ENCODE measurements at regions not wholly inside any gene's neighbourhood (a gene's known extent, or its start where the extent isn't known, plus 50 kb on each side); places are given as distances from the start of the nearest gene placed in this dataset.
A peak's percentile ranks its signal among the peaks of the same experiment; 100 is the strongest.

DNA sequence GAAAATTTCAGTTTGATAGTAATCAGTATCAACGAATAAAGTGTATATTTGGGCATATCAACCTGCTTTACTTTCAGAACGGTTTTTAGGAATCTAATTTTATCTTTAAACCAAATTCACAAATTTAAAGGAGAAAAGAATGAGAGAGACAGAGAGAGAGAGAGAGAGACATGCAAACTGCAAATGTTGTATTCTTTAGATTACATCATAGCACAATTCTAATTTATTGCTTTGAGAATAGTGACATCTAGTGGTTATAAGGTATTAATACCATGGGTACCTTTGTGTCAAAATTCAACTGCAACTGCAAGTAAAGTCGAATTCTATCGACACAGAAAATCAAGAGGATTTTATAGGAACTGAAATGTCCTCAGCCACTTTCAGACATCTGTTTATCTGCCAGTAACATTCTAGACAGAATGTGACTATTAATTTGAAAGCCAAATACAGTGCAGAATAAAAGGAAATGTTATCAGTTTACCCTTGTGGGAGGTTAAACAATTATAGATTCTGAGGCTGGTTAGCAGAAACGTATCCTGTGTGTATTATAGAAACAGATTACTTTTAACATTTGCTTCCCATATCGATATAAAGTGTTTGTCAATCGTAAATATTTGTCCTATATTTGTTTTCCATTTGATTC is 529.8 kb upstream of the VRK2 start:
- TF ChIP-seq, protein P1, sequence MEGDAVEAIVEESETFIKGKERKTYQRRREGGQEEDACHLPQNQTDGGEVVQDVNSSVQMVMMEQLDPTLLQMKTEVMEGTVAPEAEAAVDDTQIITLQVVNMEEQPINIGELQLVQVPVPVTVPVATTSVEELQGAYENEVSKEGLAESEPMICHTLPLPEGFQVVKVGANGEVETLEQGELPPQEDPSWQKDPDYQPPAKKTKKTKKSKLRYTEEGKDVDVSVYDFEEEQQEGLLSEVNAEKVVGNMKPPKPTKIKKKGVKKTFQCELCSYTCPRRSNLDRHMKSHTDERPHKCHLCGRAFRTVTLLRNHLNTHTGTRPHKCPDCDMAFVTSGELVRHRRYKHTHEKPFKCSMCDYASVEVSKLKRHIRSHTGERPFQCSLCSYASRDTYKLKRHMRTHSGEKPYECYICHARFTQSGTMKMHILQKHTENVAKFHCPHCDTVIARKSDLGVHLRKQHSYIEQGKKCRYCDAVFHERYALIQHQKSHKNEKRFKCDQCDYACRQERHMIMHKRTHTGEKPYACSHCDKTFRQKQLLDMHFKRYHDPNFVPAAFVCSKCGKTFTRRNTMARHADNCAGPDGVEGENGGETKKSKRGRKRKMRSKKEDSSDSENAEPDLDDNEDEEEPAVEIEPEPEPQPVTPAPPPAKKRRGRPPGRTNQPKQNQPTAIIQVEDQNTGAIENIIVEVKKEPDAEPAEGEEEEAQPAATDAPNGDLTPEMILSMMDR (IDR thresholded peaks at IDR 0.05; ENCODE audit: low read length) = peak; percentile 61
- no peak for TF ChIP-seq EZH2phosphoT487 (IDR thresholded peaks at IDR 0.05; ENCODE audit: low read length)
- TF ChIP-seq EZH2 (optimal IDR thresholded peaks at IDR 0.05; ENCODE audit: low read depth, low read length) = no peak
